Vagina (tissue), 2 donors: ENCODE measurements at regions not wholly inside any gene's neighbourhood (a gene's known extent, or its start where the extent isn't known, plus 50 kb on each side); places are given as distances from the start of the nearest gene placed in this dataset.

Experiments used
- POLR2A ChIP-seq, 2 donors: fragments of 450-650 bp; IDR thresholded peaks; one replicate each; pipeline ENCODE4 v1.6.1; 2017; ENCODE audit warnings: antibody characterized with exemption in 2 of 2, mild to moderate bottlenecking in 2 of 2, moderate library complexity in 2 of 2
- POLR2AphosphoS5 ChIP-seq, 2 donors: sonication (generic); formaldehyde crosslinking; IDR thresholded peaks; one replicate each; pipeline ENCODE4 v1.9.0; 2017; ENCODE audit warnings: antibody characterized with exemption in 2 of 2, mild to moderate bottlenecking in 2 of 2, low read depth in 1 of 2; ENCODE audit not compliant: insufficient read depth in 1 of 2
- TF ChIP-seq, protein P1 (sequence below), 3 experiments: fragments of 450-650 bp in 2 of 3; fragments of 200-600 bp in 1 of 3; sonication (generic) in 1 of 3; IDR thresholded peaks; one replicate each; pipeline ENCODE4 v1.5.1; 2017 to 2019; ENCODE audit warnings: antibody characterized with exemption in 3 of 3, mild to moderate bottlenecking in 2 of 3, moderate library complexity in 2 of 3

DNA sequence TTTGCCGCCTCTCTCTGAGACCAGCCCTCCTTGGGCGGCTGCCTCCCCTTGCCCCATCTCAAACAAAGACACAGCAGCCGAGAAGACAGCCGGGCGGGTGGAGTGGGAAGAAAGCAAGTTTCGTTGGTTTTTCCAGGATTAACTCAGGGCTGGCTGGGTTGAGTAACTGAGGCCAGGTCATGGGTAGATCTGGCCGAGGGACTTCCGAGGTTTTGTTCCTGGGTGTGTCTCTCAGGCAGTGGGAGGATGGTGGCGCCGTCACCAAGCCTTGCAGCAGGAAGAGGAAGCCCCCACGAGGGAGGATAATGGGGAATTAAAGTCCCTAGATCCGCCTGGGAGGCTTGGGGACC is 167.2 kb downstream of the TTLL2 start:
- TF ChIP-seq, protein P1, sequence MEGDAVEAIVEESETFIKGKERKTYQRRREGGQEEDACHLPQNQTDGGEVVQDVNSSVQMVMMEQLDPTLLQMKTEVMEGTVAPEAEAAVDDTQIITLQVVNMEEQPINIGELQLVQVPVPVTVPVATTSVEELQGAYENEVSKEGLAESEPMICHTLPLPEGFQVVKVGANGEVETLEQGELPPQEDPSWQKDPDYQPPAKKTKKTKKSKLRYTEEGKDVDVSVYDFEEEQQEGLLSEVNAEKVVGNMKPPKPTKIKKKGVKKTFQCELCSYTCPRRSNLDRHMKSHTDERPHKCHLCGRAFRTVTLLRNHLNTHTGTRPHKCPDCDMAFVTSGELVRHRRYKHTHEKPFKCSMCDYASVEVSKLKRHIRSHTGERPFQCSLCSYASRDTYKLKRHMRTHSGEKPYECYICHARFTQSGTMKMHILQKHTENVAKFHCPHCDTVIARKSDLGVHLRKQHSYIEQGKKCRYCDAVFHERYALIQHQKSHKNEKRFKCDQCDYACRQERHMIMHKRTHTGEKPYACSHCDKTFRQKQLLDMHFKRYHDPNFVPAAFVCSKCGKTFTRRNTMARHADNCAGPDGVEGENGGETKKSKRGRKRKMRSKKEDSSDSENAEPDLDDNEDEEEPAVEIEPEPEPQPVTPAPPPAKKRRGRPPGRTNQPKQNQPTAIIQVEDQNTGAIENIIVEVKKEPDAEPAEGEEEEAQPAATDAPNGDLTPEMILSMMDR (IDR thresholded peaks at IDR 0.05), result no peak
- no peak for TF ChIP-seq POLR2A (IDR thresholded peaks at IDR 0.05)
- peak in 1 of 2 donors; percentile 53 for TF ChIP-seq POLR2AphosphoS5 (IDR thresholded peaks at IDR 0.05; ENCODE audit: insufficient read depth in 1 of 2, low read depth in 1 of 2)
